ENCODE measurements at regions not wholly inside any gene's neighbourhood (a gene's known extent, or its start where the extent isn't known, plus 50 kb on each side); places are given as distances from the start of the nearest gene placed in this dataset.

DNA sequence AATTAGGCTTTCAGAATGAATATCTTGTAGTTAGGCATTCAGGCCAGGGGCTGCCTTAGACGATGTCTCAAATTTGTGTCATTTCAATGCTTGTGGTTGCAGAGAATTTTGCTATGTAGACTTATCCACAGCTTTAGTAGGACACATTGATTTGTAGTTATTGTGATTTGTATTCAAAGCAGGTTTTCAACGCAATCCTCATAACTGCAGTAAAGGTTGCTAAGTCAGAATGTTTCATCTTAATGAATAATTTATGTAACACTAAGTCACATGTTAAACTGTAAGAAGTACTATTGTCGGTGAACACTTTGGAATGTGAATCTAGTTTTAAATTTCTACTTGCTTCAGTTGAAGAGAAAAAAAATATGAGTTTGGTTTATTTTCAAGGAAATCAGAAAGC, 1117.2 kb upstream of the SPRY2 start:
- 65 to 70% methylated on average over 3 of the region's 3 CpGs for WGBS, 2 donors (ENCODE audit: low coverage in 1 of 2)
- Histone ChIP-seq H3K4me1 (no peaks in the 10 kb centered on the region), H3K9me3 (no peaks in the 10 kb centered on the region), H3K27me3 (no peaks in the 10 kb centered on the region), H3K36me3 (no peaks in the 10 kb centered on the region), H3K4me3 (no peak overlapping the region), H3K27ac (no peak overlapping the region)
- ATAC-seq: no peak
- TF ChIP-seq, protein P1, sequence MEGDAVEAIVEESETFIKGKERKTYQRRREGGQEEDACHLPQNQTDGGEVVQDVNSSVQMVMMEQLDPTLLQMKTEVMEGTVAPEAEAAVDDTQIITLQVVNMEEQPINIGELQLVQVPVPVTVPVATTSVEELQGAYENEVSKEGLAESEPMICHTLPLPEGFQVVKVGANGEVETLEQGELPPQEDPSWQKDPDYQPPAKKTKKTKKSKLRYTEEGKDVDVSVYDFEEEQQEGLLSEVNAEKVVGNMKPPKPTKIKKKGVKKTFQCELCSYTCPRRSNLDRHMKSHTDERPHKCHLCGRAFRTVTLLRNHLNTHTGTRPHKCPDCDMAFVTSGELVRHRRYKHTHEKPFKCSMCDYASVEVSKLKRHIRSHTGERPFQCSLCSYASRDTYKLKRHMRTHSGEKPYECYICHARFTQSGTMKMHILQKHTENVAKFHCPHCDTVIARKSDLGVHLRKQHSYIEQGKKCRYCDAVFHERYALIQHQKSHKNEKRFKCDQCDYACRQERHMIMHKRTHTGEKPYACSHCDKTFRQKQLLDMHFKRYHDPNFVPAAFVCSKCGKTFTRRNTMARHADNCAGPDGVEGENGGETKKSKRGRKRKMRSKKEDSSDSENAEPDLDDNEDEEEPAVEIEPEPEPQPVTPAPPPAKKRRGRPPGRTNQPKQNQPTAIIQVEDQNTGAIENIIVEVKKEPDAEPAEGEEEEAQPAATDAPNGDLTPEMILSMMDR (IDR thresholded peaks at IDR 0.05): no peak
- no peak for TF ChIP-seq POLR2A (IDR thresholded peaks at IDR 0.05)
- TF ChIP-seq EP300 (IDR thresholded peaks at IDR 0.05): no peak
- TF ChIP-seq POLR2AphosphoS5 (IDR thresholded peaks at IDR 0.05): no peak

DNA sequence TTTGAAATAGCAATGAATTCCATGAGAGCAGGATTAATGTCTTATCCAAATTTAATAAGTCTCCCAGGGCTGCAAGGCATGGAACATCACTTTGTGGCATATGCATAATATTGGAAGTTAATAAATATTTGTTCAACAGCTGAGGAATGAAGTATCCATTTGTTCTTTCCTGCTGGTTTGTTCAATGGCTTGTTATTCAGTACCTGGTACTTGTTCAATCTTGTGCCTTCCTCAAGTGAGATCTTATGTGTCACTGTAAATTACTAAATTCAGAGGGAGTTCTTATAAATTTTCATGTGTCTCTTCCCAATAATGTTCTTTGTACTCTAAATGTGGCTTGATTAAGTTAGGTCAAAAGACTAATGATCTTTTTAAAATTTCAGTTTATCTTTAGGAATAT, 1105.5 kb upstream of the SPRY2 start:
- ATAC-seq: no peak
- Histone ChIP-seq H3K9me3 (no peaks in the 10 kb centered on the region), H3K27me3 (no peaks in the 10 kb centered on the region), H3K4me1 (no peaks in the 10 kb centered on the region), H3K4me3 (no peak overlapping the region), H3K36me3 (no peaks in the 10 kb centered on the region), H3K27ac (no peak overlapping the region)
- no peak for TF ChIP-seq EP300 (IDR thresholded peaks at IDR 0.05)
- TF ChIP-seq POLR2AphosphoS5 (IDR thresholded peaks at IDR 0.05): no peak
- TF ChIP-seq, protein P1 (IDR thresholded peaks at IDR 0.05): no peak
- no peak for TF ChIP-seq POLR2A (IDR thresholded peaks at IDR 0.05)

DNA sequence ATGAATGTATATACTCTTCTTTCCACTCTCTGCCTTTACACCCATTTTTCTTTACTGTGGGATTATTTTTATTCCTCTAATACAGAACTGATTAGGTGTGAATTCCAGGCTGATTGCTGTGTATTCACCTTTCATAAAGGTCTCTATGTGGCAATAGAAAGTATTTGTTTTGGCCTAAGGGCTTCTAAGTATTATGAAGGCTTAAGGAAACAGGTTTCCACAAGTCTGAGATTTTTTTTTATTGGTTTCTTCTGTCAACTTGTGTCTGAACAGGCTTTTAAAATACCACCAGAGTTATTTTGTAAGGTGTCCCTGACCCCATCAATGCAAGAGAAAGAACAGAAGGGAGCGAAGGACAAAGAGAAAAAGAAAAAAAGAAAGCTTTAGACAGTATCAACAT, 1102.0 kb upstream of the SPRY2 start:
- no peak overlapping the region for H3K27ac ChIP-seq
- H3K36me3 ChIP-seq: no peaks in the 10 kb centered on the region
- no peaks in the 10 kb centered on the region for H3K4me1 ChIP-seq
- no peak overlapping the region for H3K4me3 ChIP-seq
- no peaks in the 10 kb centered on the region for H3K27me3 ChIP-seq
- TF ChIP-seq POLR2A (IDR thresholded peaks at IDR 0.05) (no peak), POLR2AphosphoS5 (IDR thresholded peaks at IDR 0.05) (no peak), EP300 (IDR thresholded peaks at IDR 0.05) (no peak)
- TF ChIP-seq, protein P1 (IDR thresholded peaks at IDR 0.05): no peak
- 80 to 87% methylated on average over 1 of the region's 1 CpG for WGBS, 2 donors (ENCODE audit: low coverage in 1 of 2)
- ATAC-seq: no peak
- H3K9me3 ChIP-seq: no peaks in the 10 kb centered on the region

DNA sequence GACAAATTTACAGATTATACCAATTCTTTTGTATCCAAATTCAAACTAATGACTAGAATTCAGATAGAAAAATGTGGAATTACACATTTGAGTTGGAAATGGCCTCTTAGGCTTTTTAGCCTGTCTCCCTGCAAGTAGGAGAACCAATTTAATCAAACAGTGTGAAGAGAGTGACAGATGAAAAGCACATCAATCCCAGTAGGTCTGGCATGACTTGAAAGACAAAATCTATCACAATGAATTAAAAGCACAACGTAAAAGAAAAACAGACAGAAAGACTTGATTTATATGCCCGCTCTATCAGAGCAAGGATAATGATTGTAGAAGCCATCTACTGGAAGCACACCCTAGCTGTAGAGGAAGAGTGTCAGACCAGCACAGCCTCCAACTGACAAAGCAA, 1084.4 kb upstream of the SPRY2 start:
- WGBS, 2 donors (ENCODE audit: low coverage in 1 of 2): 50 to 67% methylated on average over 2 of the region's 2 CpGs
- Histone ChIP-seq H3K36me3 (no peaks in the 10 kb centered on the region), H3K27me3 (no peaks in the 10 kb centered on the region), H3K9me3 (no peaks in the 10 kb centered on the region), H3K4me1 (no peaks in the 10 kb centered on the region), H3K27ac (no peak overlapping the region), H3K4me3 (no peak overlapping the region)
- TF ChIP-seq, protein P1 (IDR thresholded peaks at IDR 0.05): no peak
- TF ChIP-seq POLR2AphosphoS5 (IDR thresholded peaks at IDR 0.05): no peak
- no peak for ATAC-seq

DNA sequence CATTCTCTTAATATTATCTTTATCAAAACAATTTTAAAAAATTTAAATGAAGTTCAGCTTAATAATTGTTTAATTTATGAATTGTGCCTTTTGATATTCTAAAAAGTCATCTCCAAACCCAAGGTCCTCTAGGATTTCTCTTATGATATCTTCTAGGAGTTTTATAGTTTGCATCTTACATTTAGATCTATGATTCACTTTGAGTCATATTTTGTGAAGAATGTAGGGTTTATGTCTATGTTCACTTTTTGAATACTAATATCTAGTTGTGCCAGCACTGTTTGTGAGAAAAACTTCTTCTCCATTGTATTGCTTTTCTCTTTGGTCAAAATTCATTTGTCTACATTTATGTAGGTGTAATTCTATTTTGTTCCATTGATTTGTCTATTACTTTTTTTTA, 1068.4 kb upstream of the SPRY2 start:
- no peak for ATAC-seq

More for the DNA sequence above, 1068.4 kb upstream of the SPRY2 start:
- Histone ChIP-seq H3K36me3 (no peaks in the 10 kb centered on the region), H3K4me3 (no peak overlapping the region), H3K27me3 (no peaks in the 10 kb centered on the region), H3K27ac (no peak overlapping the region), H3K9me3 (no peaks in the 10 kb centered on the region), H3K4me1 (no peaks in the 10 kb centered on the region)
- no peak for TF ChIP-seq EP300 (IDR thresholded peaks at IDR 0.05)
- TF ChIP-seq, protein P1 (IDR thresholded peaks at IDR 0.05): no peak
- TF ChIP-seq POLR2AphosphoS5 (IDR thresholded peaks at IDR 0.05): no peak
- TF ChIP-seq POLR2A (IDR thresholded peaks at IDR 0.05): no peak

All from gastroesophageal sphincter (tissue), 4 donors.